HCEC 1CT (cell line): ENCODE measurements at regions not wholly inside any gene's neighbourhood (a gene's known extent, or its start where the extent isn't known, plus 50 kb on each side); places are given as distances from the start of the nearest gene placed in this dataset.
A peak's percentile ranks its signal among the peaks of the same experiment; 100 is the strongest.
"Not testable (repeated sequence)": the region's sequence is repeated elsewhere in the genome, so short reads cannot be mapped to it uniquely, and the experiment has no call there.

Experiments
- DNase-seq: peaks from one replicate; pipeline ENCODE4 v3.0.0-alpha.2; 2017

DNA sequence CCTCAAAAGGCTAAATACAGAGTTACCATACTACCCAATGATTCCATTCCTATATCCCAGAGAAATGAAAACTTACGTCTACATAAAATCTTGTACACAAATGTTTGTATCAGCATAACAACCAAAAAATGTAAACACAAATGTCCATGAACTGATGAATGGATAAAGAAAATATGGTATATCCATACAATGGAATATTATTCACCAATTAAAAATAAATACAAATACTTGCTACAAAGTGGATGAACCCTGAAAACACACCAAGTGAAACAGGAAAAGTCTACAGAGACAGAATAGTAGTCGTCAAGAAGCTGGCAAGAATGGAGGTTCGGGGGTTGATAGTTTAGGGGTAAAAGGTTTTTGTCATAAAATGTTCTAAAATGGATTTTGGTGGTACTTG is 54.0 kb upstream of the ANKRD28 start:
- no peak for DNase-seq

DNA sequence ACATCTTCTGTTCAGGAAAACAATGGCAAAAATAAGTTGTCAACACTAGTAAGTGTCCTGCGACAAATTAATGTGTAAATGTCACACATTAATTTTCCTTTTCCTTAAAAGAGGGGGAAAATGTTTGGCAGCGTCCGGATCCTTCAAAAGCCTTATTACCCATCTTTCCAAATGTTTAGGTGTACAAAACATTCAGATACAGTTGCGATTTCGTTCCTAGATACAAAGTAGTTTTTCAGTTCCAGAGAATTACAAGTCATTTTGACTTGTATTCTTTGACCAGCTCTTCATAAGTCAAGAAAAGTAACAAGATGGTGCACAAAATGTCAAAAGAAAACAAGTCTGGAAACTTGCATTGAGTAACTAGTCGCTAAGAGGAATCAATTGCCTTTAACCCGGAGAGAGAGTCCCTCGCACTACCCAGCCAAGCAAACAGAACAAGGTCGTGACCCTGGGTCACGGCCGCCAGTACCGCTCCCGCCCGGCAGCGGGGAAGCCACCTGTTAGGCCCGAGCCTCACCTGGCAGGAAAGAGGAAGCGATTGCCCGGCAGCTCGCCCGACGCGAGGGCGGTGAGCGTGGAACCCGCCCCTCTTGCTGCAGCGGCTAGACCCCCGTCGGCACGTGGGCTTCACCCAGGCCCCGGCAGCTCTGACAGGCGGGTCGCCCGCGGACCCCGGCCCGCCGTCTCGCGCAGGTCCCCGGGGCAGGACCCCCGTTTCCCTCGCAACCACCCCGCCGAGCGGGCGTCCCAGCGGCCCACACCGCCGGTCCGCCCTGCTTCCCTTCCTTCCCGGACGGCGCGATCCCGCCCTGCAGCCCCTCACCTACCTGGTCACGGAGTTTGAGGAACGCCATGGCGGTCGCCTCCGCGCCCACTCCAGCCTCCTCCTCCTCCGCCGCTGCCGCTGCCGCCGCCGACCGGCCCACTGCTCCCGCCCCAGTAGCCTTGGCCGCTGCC is 61.0 kb upstream of the ANKRD28 start:
- DNase-seq: peak; percentile 3

DNA sequence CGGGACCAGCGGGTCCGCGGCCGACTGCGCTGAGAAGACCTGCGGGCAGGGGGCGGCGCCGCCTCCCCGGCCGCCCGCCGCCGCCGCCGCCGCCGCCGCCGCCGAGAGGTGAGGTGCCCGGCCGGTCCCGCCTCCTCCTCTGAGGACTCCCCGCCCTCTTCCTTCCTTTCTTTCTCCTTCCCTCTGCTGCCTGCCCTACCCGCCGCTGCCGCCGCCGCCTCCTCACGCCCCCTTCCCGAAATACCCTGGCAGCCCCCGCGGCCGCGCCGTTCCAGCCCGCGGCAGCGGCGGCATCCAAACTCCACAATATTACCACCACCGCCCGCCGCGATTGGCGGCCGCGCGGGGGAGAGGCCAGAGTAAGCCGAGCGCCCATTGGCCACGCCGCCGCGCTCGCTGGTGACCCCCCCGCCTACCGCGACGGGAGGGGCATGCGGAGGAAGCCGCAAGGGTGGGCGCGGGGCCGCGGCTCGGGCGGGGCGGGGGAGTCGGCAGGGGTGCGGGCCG is 61.8 kb upstream of the ANKRD28 start:
- DNase-seq: peak; percentile 82

DNA sequence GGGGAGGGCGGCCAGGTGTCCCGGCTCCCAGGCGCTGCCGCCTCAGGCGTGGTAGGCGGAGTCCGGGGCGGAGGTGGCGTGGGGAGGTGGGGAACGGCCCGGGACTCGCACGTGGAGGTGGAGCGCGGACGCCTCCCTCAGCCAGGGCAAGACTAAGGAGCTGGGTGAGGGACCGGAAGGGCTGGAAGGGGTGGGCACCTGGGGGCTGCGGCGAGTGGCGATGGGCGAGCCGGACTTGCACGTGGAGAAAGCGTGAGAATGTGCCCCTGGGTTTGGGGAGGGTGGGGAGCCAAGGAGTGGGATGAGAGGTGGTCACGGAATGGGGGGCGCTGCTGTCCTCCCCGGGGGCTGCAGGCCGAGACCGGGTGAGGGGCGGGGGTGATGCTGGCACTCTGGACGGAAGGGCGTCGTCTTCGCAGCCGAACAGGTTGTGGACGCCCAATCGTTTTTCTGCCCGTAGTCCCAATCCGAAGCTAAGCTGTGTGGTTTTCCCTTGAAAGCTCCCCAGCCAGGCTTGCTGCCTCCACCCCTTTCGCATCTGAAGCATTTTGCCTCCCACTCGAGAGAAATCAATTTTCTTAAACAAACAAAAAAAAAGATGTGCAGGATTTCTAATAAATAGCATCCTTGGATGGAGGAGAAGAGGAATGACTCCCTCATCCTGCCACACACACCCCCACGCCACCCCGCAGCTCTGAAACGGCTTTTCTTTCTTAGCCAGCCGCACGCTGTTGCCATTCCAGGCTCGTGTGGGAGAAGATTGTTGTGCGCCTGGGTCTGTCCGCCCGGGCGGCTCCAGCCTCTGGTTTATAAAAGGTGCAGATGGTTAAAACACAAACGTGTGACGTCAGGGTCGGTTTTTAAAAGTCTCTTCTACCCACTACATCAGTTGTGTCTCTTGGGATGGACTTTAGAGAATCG is 62.5 kb upstream of the ANKRD28 start:
- peak; percentile 49 for DNase-seq

DNA sequence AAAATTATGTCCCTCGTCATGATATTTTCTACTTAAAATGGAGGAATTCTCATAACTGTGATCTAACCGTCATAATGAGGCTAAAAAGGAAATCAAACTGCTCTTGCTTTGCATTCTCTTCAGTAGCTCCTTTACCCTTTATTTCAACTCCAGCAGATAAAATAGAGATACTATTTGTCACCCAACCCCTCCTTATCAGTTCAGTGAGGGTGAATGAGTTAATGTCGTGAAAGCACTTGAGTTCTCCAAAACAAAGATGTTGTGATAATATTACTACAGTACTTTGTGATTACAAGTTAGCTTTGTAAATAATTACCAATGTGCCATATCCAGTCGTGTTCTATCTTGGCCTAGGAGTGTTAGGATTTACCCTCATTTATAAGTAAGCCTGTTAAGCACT is 63.4 kb upstream of the ANKRD28 start:
- no peak for DNase-seq

DNA sequence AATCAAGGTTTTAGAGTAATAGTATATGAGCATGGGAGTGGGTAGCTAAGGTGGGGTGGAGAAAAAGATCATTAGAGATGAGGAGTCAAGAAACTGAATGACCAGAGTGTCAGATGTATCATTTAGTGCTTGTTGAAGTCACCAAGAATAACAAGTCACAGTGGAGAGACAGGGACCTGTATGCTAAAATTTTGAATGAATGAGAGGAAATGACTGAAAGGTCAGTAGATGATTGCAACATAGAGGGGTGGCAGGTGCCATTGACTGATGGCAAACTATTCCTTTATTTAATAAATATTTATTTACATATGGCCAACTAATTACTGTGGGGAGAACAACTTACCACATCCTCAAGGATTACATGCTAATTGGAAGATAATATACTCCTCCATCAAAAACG is 75.0 kb upstream of the ANKRD28 start:
- DNase-seq: no peak

DNA sequence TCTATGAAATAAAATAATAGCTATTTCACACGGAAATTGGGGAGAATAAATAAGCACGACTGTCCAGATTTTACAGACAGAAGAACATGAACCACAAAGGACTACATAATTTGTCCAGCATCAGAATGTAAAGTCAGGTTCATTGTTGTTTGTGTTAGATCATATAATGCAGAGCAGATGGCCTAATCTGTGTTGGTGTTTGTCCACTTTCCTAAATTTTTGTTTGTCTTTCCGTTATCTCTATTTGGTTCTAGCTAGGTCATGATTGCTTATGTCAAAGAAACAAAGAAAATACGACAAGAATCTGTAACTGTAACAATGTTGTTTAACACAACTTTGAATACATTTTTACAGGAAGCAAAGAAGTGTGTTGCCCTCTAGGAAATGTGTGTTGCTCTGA is 75.6 kb upstream of the ANKRD28 start:
- no peak for DNase-seq

DNA sequence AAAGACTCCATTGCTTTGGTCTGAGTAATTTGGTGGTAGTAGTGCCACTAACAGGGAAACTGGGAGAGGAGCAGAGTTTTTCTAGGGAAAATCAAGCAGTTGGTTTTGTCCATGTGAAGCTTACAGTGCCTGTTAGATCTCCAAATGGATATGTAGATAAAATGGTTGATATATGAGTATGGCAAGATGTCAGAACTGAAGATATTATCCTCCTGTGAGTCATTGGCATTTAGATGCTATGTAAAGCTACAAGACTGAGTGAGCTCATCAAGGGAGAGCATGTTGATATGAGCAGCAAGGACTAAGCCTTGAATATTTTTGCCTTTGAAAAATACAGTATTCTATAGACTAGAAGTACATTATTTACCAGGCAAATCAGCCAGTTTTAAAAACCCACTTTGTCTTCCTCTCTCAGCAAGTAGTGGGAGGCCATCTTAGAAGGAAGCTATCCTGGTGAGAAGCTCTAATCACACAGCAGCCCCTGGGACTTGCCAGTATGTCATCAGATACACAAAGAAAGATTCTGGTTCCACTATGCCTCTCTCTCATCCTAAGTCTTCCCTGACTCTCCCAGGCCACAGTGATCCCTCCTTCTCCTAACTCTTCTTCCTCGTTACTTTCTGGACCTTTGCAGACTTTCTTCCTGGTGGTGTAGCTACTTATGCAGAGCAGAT is 77.4 kb upstream of the ANKRD28 start:
- peak; percentile 80 for DNase-seq

DNA sequence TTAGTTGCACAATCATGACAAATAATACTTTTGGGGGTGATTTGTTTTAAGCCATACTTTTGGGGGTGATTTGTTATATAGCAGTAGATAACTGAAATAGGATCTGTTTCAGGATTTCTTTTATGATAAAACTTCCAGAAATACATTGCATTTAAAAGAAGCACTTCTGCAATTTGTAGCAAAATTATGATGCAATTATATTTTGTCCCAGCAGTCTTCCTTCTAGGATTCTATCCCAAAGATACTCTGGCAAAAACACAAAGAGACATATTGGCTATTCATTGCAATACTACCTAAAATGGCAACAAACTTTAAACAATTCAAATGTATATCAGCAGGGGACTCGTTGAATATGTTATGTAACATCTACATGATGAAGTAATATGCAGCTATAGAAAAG is 78.9 kb upstream of the ANKRD28 start:
- DNase-seq: no peak

DNA sequence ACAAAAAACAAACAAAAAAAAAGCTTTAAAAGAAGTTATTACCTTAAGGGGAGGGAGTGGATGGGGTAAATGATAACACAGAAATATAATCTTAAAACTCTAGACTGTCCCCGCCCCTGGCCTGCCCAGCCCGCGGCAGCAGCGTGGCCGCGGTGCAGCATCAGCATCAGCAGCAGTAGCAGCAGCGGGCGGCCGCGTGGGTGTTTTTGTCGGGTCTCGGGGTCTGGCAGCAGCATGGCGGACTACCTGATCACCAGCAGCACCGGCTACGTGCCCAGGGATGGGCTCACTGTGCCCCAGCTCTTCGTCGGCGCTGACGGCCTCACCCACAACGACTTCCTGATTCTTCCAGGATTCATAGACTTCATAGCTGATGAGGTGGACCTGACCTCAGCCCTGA is 80.0 kb upstream of the ANKRD28 start:
- DNase-seq: no peak

DNA sequence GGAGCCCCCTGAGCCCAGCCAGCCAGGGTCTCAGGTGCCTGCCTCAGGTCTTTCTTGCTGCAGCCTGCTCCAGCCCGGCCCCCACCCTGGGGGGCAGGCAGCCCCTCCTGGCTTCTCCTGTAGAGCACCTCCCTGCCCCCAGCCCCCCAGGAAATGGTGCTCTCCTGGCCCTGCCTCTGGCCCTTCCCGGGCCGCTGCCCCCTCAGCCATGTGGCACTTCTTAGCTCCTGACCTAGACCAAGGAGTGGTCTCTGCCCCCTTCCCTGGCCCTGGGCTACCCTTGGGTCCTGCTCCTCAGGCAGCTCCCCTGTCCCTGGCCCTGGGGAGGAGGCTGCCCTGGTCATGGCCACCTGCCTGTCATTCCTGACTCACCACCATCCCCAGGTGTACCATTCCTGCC is 82.0 kb upstream of the ANKRD28 start:
- DNase-seq: not testable (repeated sequence)

DNA sequence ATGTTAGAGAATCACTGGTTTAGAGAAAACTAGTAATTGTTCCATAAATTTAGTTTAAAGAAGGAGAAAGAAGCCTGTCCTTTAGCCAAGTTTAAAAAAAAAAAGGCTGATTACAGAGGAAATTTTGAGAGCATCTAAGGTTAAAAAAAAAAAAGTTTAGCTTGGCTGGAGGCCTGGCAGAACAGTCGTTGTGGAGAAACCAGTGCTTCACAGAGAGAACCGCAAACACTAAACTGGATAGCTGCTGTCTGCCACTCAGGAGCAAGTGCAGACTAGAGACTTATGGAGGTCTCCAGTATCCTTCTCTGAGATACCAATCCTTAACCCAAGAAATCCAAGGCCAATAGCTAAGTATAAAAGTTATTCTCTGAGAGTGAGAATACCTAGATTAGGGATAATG is 84.8 kb upstream of the ANKRD28 start:
- no peak for DNase-seq

DNA sequence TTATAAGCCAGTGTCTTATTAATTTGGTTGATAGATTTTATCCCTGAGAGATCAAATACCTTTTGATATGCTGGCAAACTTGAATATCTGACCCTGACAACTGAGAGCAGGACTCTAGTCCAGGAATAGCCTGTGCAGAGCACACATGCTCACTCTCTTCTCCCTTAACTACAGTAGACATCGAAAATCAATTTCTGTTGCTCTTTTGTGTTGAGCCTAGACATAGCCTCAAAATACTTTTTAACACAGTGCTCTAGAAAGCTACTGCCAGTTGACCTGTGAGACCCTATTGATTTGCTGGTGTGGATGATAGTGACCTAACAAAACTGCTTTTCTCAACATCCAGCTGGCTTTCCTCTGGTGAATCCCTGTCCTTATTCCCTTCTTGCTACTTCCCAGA is 86.4 kb upstream of the ANKRD28 start:
- DNase-seq: no peak

DNA sequence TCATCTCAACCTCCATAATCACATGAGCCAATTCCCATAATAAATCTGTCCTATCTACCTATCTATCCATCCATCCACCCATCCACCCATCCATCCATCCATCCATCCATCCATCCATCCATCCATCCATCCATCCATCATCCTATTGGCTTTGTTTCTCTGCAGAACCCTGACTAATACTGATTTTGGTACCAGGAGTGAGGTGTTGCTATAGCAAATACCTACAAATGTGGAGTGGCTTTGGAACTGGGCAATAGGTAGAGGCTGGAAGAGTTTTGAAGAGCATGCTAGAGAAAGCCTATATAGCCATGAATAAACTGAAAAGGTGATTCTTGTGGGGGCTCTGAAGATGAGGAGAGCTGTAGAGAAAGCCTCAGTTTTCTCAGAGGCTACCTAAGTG is 88.7 kb upstream of the ANKRD28 start:
- no peak for DNase-seq

DNA sequence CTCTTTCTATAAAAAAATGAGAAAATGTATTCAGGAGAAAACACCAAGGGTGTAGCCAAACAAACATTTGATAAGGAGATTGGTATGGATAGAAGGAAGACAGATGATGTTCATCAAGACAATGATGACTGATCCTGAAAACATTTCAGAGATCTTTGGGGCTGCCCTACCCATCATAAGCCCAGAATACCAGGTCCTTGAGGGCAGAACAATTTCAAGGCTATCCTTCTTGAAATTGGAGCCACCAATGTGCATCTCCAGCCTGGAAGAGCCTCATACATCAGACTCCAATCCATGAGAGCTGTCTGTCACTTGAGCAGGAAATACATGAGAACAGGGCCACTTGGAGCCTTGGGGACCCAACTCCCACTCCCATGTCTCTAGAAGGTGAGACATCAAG is 89.5 kb upstream of the ANKRD28 start:
- DNase-seq: no peak

DNA sequence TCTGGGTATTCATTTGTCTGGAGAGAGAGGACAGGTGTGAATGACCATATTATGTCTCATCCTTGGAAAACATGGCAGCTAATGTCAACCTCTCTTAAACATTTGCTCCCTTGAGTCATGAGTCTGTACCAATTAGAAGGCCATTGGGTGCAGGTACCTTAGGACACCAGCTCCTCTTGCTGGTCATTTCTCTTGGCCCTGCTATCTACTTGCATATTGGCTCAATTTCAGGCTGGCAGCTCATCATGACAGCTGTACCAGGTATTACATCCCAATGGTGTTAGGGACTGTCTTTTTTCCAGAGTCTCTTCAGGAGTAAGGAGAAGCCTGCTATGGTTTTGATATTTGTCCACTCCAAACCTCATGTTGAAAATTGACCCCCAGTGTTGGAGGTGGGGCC is 92.2 kb upstream of the ANKRD28 start:
- no peak for DNase-seq

DNA sequence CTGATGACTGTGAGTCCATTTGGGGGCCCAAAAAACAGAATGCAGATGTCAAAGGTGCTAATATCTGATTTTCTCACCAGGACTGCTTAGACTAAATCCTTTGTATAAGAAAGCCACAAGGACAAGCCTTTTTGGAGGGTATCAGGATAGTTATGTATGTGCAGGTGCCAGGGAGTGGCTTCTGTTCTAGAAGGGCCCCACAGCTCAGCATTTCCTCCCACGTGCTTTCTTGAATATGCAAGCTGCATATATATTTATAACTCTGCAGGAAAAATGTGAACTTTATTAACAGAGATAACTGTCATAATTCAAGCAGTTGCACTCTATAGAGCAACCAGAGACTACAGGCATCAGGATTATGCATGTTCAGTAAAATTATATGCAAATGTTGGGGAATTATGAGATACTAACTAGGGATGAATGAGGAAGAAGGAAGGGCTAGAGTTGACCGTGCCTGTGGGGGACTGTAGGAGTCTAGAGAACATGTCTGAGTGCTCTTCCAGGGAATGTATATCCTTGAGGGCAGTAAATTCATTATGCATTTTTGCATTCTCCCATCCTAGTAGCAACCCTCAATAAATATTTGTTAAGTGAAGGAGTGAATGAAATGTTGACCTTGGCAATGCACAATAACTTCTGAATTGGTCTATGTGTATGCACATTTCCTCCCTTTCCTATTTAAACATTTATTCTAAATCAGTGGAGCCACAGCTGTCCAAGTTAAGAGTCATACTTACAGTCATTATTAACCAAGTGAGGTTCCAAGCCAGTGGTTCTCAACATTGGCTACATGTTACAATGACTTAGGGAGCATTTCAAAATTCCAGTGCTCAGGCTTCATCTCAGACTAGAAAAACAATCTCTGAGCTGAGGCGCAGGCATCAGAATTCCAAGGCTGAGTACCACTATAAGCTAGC is 94.8 kb upstream of the ANKRD28 start:
- DNase-seq: no peak

DNA sequence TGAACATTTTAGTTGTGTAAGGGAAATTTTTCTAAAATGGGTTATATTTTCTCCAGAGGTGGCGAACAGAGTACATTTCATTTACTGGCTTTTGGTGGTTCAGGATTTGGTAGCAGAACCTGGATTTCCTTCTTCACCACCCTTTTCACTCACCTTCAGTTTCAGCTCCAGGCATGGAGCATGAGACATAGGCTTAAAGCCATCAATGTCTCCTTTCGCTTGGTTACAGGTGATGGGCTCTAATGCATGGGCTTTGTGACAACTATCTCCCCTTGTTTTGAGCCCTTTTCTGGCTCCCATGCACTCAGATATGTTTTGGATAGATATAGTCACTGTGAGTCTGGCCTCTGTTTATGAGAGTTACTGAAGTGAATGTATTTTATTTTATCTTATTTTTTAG is 96.6 kb upstream of the ANKRD28 start:
- no peak for DNase-seq

DNA sequence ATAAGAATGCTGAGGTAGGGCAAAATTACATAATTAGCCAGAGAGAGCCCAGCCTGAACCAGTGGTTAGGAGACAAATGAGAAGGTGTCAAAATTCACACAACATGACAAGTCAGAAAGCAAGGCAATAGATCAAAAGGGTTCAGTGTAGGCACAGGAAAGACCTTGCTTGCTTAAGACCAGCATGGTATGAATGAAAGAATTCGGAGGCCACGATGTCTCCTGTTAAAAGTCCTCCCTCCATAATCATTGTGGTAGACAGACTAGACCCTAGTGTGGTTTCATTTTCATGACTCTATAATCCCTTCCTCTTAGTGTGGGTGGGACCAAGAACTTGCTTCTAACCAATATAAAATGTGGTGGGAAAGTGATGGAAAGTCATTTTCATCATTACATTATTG is 98.7 kb upstream of the ANKRD28 start:
- no peak for DNase-seq

DNA sequence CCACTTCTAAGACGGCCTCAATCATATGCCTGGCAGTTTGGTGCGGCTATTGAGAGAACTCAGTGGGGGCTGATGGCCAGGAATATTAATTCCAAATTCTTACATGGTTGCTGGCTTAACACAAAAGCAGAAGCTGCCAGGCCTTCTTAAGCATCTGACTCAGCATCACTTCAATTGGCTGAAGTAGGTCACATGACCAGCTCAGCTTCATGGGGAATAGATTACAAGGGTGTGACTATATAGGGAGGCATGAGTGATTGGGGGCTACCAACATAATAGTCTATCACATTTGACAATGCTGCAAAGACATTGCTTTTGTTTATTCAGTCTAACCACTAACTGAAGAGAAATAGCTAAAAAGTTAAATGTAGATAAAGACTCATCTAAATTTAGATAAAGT is 101.6 kb upstream of the ANKRD28 start:
- DNase-seq: peak; percentile 66

DNA sequence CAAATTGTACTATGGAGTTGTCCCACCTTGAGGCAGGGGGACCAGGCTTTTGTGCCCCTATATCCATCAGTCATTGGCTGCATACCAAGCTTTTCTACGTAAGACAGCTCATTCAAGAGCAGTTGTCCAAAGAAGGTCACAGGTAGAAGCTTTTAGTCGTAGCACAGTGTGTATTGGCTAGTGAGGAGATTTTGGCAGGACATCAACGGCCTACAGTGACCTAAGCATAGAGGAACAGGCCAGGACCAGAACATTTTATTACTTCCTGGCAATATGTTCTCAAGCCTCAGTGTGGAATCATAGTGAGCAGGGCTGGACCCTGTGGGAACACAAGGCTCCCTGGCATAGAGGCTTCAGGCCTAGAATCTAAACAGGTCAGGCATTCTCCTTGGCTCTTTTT is 105.4 kb upstream of the ANKRD28 start:
- DNase-seq: peak; percentile 18
